ENCODE measurements at regions not wholly inside any gene's neighbourhood (a gene's known extent, or its start where the extent isn't known, plus 50 kb on each side); places are given as distances from the start of the nearest gene placed in this dataset.
"Not testable (repeated sequence)": the region's sequence is repeated elsewhere in the genome, so short reads cannot be mapped to it uniquely, and the experiment has no call there.

DNA sequence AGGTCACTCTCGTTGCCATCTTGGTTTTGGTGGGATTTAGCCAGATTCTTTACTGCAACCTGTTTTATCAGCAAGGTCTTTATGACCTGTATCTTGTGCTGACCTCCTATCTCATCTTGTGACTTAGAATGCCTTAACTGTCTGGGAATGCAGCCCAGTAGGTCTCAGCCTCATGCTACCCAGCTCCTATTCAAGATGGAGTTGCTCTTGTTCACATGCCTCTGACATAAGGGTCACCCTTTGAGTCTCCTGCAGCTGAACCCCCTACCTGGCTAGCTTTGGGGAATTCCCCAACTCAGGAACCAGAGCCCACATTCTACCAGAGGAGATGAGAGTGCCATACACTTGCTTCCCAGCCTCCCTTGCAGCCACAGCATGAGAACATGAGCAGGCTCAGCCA is 123.0 kb upstream of the ARHGEF3 start:
- H3K79me1 ChIP-seq (ENCODE audit: low read depth in 1 of 2, low read length in 2 of 2); H3K27ac ChIP-seq (ENCODE audit: insufficient read depth, low read length); H4K20me1 ChIP-seq (ENCODE audit: insufficient read depth, low read length); H3K14ac ChIP-seq (replicated peaks; ENCODE audit: low read depth, low read length); dilution Hi-C loops (cut with HindIII; ENCODE audit: low sequenced_read_pairs, unreplicated experiment); H2AK5ac ChIP-seq (ENCODE audit: low read depth, low read length); DNase-seq; H3K4me2 ChIP-seq (ENCODE audit: low read depth, low read length); intact Hi-C loops (cut with micrococcal nuclease); H3K18ac ChIP-seq (ENCODE audit: low read depth, low read length); ATAC-seq (ENCODE audit: low read depth); H3K4me3 ChIP-seq (ENCODE audit: insufficient read depth, low read depth, low read length); H4K91ac ChIP-seq (ENCODE audit: insufficient read depth, low read depth, low read length); H3K27me3 ChIP-seq (ENCODE audit: control insufficient read depth, insufficient read depth, low read length); H2BK20ac ChIP-seq (ENCODE audit: low read depth, low read length); BruUV-seq (replicated peaks); H3K4me1 ChIP-seq (ENCODE audit: control insufficient read depth, insufficient read depth, low read length); H4K5ac ChIP-seq (ENCODE audit: low read depth, low read length); H2BK15ac ChIP-seq (ENCODE audit: low read depth, low read length); H3K23ac ChIP-seq (ENCODE audit: low read depth, low read length); H4K8ac ChIP-seq (ENCODE audit: low read depth in 2 of 2, low read length in 2 of 2); CTCF ChIA-PET; in situ Hi-C loops (cut with MboI; ENCODE audit: low sequenced_read_pairs); H3K56ac ChIP-seq (ENCODE audit: extremely low read depth, insufficient read depth, low read length); H2AK9ac ChIP-seq (replicated peaks; ENCODE audit: low read depth, low read length, poor library complexity); H2BK120ac ChIP-seq (ENCODE audit: low read depth, low read length); H2BK5ac ChIP-seq (ENCODE audit: low read depth, low read length, poor library complexity, severe bottlenecking); H3K9ac ChIP-seq (ENCODE audit: low read depth, low read length); H3K4ac ChIP-seq (ENCODE audit: low read depth, low read length); H3K9me1 ChIP-seq (ENCODE audit: insufficient read depth, low read length); H2AFZ ChIP-seq (replicated peaks; ENCODE audit: low read length, poor library complexity); POLR2A ChIA-PET (ENCODE audit: unreplicated experiment); H3K36me3 ChIP-seq (ENCODE audit: control insufficient read depth, insufficient read depth, low read length); H3K9me3 ChIP-seq (ENCODE audit: control insufficient read depth, insufficient read depth, low read length): not testable (repeated sequence)
- no CpG with 5 or more reads among the region's 1 CpG for WGBS, 2 experiments (ENCODE audit: extremely low coverage in 2 of 2, insufficient read length in 1 of 2)
